MCF 10A (cell line): ENCODE measurements at regions not wholly inside any gene's neighbourhood (a gene's known extent, or its start where the extent isn't known, plus 50 kb on each side); places are given as distances from the start of the nearest gene placed in this dataset.

ENCODE experiments used
- BruUV-seq: library from RNA; stranded (reverse); fragments of 400-500 nt; replicated peaks from 2 replicates; lab custom pipeline; 2021; lab: Mats Ljungman, UMichigan
- CTCF ChIA-PET: fragments of 300-600 bp; sonication (Branson Sonifier 250); formaldehyde crosslinking; extraction: SDS; loops from one replicate; lab custom pipeline; 2021; ENCODE audit warnings: antibody characterized with exemption, inconsistent platforms; lab: Yijun Ruan, JAX
- POLR2A ChIA-PET: fragments of 300-600, 350-650 bp; sonication (Branson Sonifier 250); formaldehyde crosslinking; extraction: SDS; loops from one replicate; lab custom pipeline; 2020; ENCODE audit warnings: antibody characterized with exemption, inconsistent platforms; lab: Yijun Ruan, JAX
- DNase-seq: peaks from one replicate; pipeline ENCODE4 v3.0.0-alpha.2; 2018; ENCODE audit not compliant: unreplicated experiment
- H3K27ac Mint-ChIP-seq: one replicate; pipeline ENCODE4 v1.8.0; 2022; ENCODE audit warnings: mild to moderate bottlenecking, low read depth, mixed read lengths; ENCODE audit not compliant: unreplicated experiment
- H3K27me3 Mint-ChIP-seq: one replicate; pipeline ENCODE4 v1.8.0; 2022; ENCODE audit warnings: mixed read lengths; ENCODE audit not compliant: insufficient read depth, unreplicated experiment
- H3K36me3 Mint-ChIP-seq: one replicate; pipeline ENCODE4 v1.8.0; 2022; ENCODE audit warnings: mild to moderate bottlenecking, moderate library complexity, mixed read lengths; ENCODE audit not compliant: insufficient read depth, unreplicated experiment
- H3K4me1 Mint-ChIP-seq: one replicate; pipeline ENCODE4 v1.8.0; 2022; ENCODE audit warnings: mixed read lengths; ENCODE audit not compliant: insufficient read depth, unreplicated experiment
- H3K4me3 Mint-ChIP-seq: one replicate; pipeline ENCODE4 v1.8.0; 2022; ENCODE audit warnings: mild to moderate bottlenecking, moderate library complexity, mixed read lengths; ENCODE audit not compliant: unreplicated experiment
- H3K9me3 Mint-ChIP-seq: one replicate; pipeline ENCODE4 v1.8.0; 2022; ENCODE audit warnings: mixed read lengths; ENCODE audit not compliant: unreplicated experiment
- intact Hi-C: fragments of 100-400 bp; cut with micrococcal nuclease; formaldehyde crosslinking; loops from 2 replicates; pipeline ENCODE4 v1.14.1; 2022
- TF ChIP-seq, protein P1 (sequence below): fragments of 200-600 bp; IDR thresholded peaks from one replicate; pipeline ENCODE4 v1.8.0; 2022; ENCODE audit warnings: antibody characterized with exemption, mild to moderate bottlenecking; ENCODE audit not compliant: unreplicated experiment

DNA sequence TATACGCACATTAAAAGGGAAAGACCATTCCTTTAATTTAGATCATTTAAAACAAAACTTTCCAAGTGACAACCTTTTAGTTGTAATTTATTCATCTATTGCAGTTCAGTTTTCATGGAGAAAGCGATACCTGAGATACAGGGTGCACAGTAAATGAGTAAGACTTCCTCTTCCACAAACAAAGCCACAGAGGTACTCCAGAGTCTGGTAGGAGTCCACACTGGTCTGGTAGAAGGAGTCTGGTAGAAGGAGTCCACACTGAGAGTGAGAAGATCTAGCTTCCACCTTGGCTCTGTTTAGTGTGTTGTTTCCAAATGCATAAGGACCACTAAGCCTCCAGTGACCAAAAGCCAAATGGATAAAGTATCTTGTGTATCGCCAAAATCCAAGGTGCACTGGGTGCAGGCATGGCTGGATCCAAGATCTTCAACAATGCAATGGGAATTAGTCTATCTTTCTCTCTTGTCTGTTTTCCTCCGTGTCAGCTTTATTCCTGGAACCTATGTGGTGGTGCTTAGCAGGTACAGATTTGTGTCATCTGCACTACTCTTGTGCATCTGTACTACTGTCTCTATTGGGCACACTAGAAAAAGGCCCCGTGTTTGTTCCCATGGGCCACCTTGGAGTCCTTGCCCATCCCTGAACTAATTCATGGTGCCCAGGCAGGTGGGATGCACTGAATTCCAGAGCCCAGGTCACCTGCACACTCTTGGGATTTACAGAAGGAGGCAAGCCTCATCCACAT lies 331.1 kb downstream of the BCL11B start:
- intact Hi-C loops, result no loop called here
- Mint-ChIP-seq H3K4me3 (no peak overlapping the region), H3K4me1 (no peaks in the 10 kb centered on the region), H3K27me3 (no peaks in the 10 kb centered on the region), H3K27ac (no peak overlapping the region), H3K9me3 (no peaks in the 10 kb centered on the region), H3K36me3 (no peaks in the 10 kb centered on the region)
- DNase-seq, result no peak
- TF ChIP-seq, protein P1, sequence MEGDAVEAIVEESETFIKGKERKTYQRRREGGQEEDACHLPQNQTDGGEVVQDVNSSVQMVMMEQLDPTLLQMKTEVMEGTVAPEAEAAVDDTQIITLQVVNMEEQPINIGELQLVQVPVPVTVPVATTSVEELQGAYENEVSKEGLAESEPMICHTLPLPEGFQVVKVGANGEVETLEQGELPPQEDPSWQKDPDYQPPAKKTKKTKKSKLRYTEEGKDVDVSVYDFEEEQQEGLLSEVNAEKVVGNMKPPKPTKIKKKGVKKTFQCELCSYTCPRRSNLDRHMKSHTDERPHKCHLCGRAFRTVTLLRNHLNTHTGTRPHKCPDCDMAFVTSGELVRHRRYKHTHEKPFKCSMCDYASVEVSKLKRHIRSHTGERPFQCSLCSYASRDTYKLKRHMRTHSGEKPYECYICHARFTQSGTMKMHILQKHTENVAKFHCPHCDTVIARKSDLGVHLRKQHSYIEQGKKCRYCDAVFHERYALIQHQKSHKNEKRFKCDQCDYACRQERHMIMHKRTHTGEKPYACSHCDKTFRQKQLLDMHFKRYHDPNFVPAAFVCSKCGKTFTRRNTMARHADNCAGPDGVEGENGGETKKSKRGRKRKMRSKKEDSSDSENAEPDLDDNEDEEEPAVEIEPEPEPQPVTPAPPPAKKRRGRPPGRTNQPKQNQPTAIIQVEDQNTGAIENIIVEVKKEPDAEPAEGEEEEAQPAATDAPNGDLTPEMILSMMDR, result no peak
- ChIA-PET CTCF (no interaction called here), POLR2A (interaction anchor here (0.7 kb wide), 1 partner anchor 91 kb away, joined by 3 read pairs; no protein-coding TSS in a partner anchor)
- BruUV-seq, result no TSS peak

DNA sequence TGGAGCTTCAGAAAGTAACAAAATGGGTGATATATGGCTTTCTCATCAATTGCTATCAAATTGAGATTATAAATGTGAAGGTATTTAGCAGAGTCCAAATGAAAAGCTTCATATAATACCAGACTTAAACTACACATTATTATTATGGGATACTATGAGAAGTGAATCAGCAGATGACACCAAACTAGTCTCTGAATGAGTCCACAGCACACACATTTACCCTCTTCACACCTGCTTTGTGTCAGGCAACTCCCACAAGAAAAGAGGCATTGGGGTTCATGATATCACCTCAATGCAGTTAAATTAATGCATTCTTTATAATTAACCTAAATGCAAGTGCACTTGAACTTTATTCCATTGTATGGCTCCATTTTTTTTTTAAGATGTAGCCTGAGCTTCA lies 330.5 kb downstream of the BCL11B start:
- CTCF ChIA-PET, result no interaction called here
- no peaks in the 10 kb centered on the region for H3K4me1 Mint-ChIP-seq

DNA sequence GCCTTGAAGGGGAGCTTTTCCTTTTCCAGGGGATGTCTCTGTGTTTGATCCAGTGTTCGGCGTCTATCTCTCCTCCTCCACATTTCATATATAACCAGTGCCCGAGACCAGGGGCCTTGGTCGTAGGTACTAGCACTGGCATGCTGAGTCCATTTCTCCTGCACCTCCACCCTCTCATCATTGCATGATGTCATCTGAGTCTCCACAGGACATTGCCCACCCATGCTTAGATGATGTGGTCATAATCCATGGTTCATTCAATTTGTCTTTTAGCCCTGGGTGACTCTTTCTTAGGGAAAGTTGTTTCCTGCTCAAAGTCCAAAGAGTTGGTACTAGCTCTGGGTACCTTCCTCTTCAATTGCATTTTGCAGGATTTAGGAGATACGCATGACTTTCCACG lies 328.1 kb downstream of the BCL11B start:
- POLR2A ChIA-PET, result no interaction called here
- intact Hi-C loops, result no loop called here
- Mint-ChIP-seq H3K4me1 (peaks cover 2% of the 10 kb centered on the region), H3K4me3 (no peak overlapping the region), H3K9me3 (no peaks in the 10 kb centered on the region), H3K36me3 (no peaks in the 10 kb centered on the region), H3K27ac (no peak overlapping the region), H3K27me3 (no peaks in the 10 kb centered on the region)
- no TSS peak for BruUV-seq
- CTCF ChIA-PET, result interaction anchor here (0.5 to 0.9 kb wide), 3 partner anchors 9 to 1630 kb away, joined by 3 read pairs; no protein-coding TSS in a partner anchor
- no peak for DNase-seq
- TF ChIP-seq, protein P1, result no peak

More for the DNA sequence above, 330.5 kb downstream of the BCL11B start:
- intact Hi-C loops, result no loop called here
- no peak for DNase-seq
- Mint-ChIP-seq H3K27me3 (no peaks in the 10 kb centered on the region), H3K4me3 (no peak overlapping the region), H3K27ac (no peak overlapping the region), H3K9me3 (no peaks in the 10 kb centered on the region), H3K36me3 (no peaks in the 10 kb centered on the region)
- TF ChIP-seq, protein P1, result no peak
- no TSS peak for BruUV-seq
- POLR2A ChIA-PET, result interaction anchor here (0.7 kb wide), 1 partner anchor 91 kb away, joined by 3 read pairs; no protein-coding TSS in a partner anchor

DNA sequence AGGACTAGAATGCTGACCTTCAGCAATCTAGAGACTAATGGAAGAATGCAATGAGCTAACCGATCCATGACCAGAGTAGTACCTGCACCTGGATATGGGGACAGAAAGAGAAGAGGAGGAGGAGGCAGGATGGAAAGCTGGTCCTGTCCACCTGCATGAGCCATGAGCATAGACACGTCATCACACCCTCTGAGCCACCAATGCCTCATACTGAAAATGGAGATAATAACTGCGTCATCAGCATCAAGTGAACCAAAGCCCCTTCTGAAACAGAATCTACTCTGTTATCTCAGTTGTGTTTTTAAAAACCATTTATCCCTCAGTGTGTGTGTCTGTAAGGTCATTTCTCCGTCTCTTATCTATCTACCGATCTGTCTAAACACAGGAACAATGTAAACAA lies 327.0 kb downstream of the BCL11B start:
- no peak overlapping the region for H3K27ac Mint-ChIP-seq
- intact Hi-C loops, result no loop called here
- TF ChIP-seq, protein P1, result no peak
- peaks cover 8% of the 10 kb centered on the region for H3K4me1 Mint-ChIP-seq
- H3K9me3 Mint-ChIP-seq, result no peaks in the 10 kb centered on the region
- ChIA-PET POLR2A (no interaction called here), CTCF (interaction anchor here (1.0 kb wide), 1 partner anchor 10 kb away, joined by 3 read pairs; no protein-coding TSS in a partner anchor)
- BruUV-seq, result no TSS peak
- no peaks in the 10 kb centered on the region for H3K27me3 Mint-ChIP-seq
- DNase-seq, result no peak
- H3K4me3 Mint-ChIP-seq, result no peak overlapping the region
- H3K36me3 Mint-ChIP-seq, result no peaks in the 10 kb centered on the region
